IMR-90 (cell line): ENCODE measurements at regions not wholly inside any gene's neighbourhood (a gene's known extent, or its start where the extent isn't known, plus 50 kb on each side); places are given as distances from the start of the nearest gene placed in this dataset.

ENCODE experiments used
- ATAC-seq: fragments of 200-7000 bp; cut with Tn5 transposase; 2 replicates; pipeline ENCODE4 v1.9.1; 2020; ENCODE audit warnings: low read depth, mild to moderate bottlenecking, moderate library complexity
- BruUV-seq: library from RNA; stranded (reverse); fragments of 400-500 nt; replicated peaks from 2 replicates; lab custom pipeline; 2021; lab: Mats Ljungman, UMichigan
- CTCF ChIA-PET: fragments of 300-600 bp; formaldehyde crosslinking; extraction: SDS; loops from one replicate; lab custom pipeline; 2021; ENCODE audit warnings: antibody characterized with exemption; lab: Yijun Ruan, JAX
- POLR2A ChIA-PET: fragments of 300-600 bp; sonication (Branson Sonifier 250); formaldehyde crosslinking; loops from one replicate; lab custom pipeline; 2022; ENCODE audit warnings: antibody characterized with exemption; ENCODE audit not compliant: unreplicated experiment; lab: Charles Lee
- DNase-seq: peaks from one replicate; pipeline ENCODE4 v3.0.0; 2013
- H2AFZ ChIP-seq: replicated peaks from 2 replicates; pipeline ENCODE3; 2013; ENCODE audit warnings: low read length, mild to moderate bottlenecking; ENCODE audit not compliant: poor library complexity
- H2AK5ac ChIP-seq: 2 replicates; pipeline ENCODE4 v1.6.1; 2013; ENCODE audit warnings: low read depth, low read length, inconsistent platforms
- H2AK9ac ChIP-seq: replicated peaks from 2 replicates; pipeline ENCODE3; 2013; ENCODE audit warnings: mild to moderate bottlenecking, low read depth, low read length, moderate library complexity; ENCODE audit not compliant: poor library complexity
- H2BK120ac ChIP-seq: 2 replicates; pipeline ENCODE4 v1.6.1; 2013; ENCODE audit warnings: low read depth, low read length, inconsistent platforms
- H2BK15ac ChIP-seq: 3 replicates; pipeline ENCODE4 v1.6.1; 2013; ENCODE audit warnings: low read depth, low read length, inconsistent platforms
- H2BK20ac ChIP-seq: 2 replicates; pipeline ENCODE4 v1.6.1; 2013; ENCODE audit warnings: low read depth, mild to moderate bottlenecking, inconsistent platforms, low read length, moderate library complexity
- H2BK5ac ChIP-seq: 2 replicates; pipeline ENCODE4 v1.6.1; 2013; ENCODE audit warnings: mild to moderate bottlenecking, low read depth, low read length, inconsistent platforms; ENCODE audit not compliant: poor library complexity, severe bottlenecking
- H3K14ac ChIP-seq: replicated peaks from 2 replicates; pipeline ENCODE4 v1.6.1; 2013; ENCODE audit warnings: low read depth, low read length, inconsistent platforms
- H3K18ac ChIP-seq: 2 replicates; pipeline ENCODE4 v1.6.1; 2013; ENCODE audit warnings: low read depth, low read length, control low read depth
- H3K23ac ChIP-seq: 2 replicates; pipeline ENCODE4 v1.6.1; 2013; ENCODE audit warnings: low read depth, low read length, inconsistent platforms
- H3K27ac ChIP-seq: 2 replicates; pipeline ENCODE4 v1.5.1; 2013; ENCODE audit warnings: mild to moderate bottlenecking, control low read depth, low read length; ENCODE audit not compliant: insufficient read depth
- H3K27me3 ChIP-seq: 2 replicates; pipeline ENCODE4 v1.6.1; 2013; ENCODE audit warnings: low read length; ENCODE audit not compliant: control insufficient read depth, insufficient read depth
- H3K36me3 ChIP-seq: 2 replicates; pipeline ENCODE4 v1.6.1; 2013; ENCODE audit warnings: low read length, mixed read lengths; ENCODE audit not compliant: control insufficient read depth, insufficient read depth
- H3K4ac ChIP-seq: 2 replicates; pipeline ENCODE4 v1.6.1; 2013; ENCODE audit warnings: low read depth, low read length, inconsistent platforms
- H3K4me1 ChIP-seq: 2 replicates; pipeline ENCODE4 v1.6.1; 2013; ENCODE audit warnings: low read length, mixed read lengths; ENCODE audit not compliant: control insufficient read depth, insufficient read depth
- H3K4me2 ChIP-seq: 2 replicates; pipeline ENCODE4 v1.6.1; 2013; ENCODE audit warnings: low read depth, mild to moderate bottlenecking, control low read depth, low read length, moderate library complexity
- H3K4me3 ChIP-seq: 2 replicates; pipeline ENCODE4 v1.5.1; 2013; ENCODE audit warnings: low read depth, mild to moderate bottlenecking, control low read depth, low read length, moderate library complexity; ENCODE audit not compliant: insufficient read depth
- H3K56ac ChIP-seq: 2 replicates; pipeline ENCODE4 v1.6.1; 2013; ENCODE audit warnings: low read length, inconsistent platforms; ENCODE audit not compliant: insufficient read depth; ENCODE audit errors: extremely low read depth
- H3K79me1 ChIP-seq, 2 experiments: 2 replicates each; pipeline ENCODE4 v1.6.1; 2013; ENCODE audit warnings: low read length in 2 of 2, inconsistent platforms in 1 of 2, low read depth in 1 of 2
- H3K9ac ChIP-seq: 2 replicates; pipeline ENCODE4 v1.6.1; 2013; ENCODE audit warnings: low read depth, low read length, control low read depth
- H3K9me1 ChIP-seq: 2 replicates; pipeline ENCODE4 v1.6.1; 2013; ENCODE audit warnings: low read length, inconsistent platforms; ENCODE audit not compliant: insufficient read depth
- H3K9me3 ChIP-seq: 2 replicates; pipeline ENCODE4 v1.6.1; 2013; ENCODE audit warnings: low read length; ENCODE audit not compliant: control insufficient read depth, insufficient read depth
- H4K20me1 ChIP-seq: 2 replicates; pipeline ENCODE4 v1.6.1; 2013; ENCODE audit warnings: low read length, inconsistent platforms; ENCODE audit not compliant: insufficient read depth
- H4K5ac ChIP-seq: 2 replicates; pipeline ENCODE4 v1.6.1; 2013; ENCODE audit warnings: mild to moderate bottlenecking, low read depth, low read length, control low read depth
- H4K8ac ChIP-seq, 2 experiments: 2 replicates each; pipeline ENCODE4 v1.6.1; 2013; ENCODE audit warnings: low read depth in 2 of 2, low read length in 2 of 2, control low read depth in 1 of 2, inconsistent platforms in 1 of 2
- H4K91ac ChIP-seq: 2 replicates; pipeline ENCODE4 v1.6.1; 2013; ENCODE audit warnings: low read depth, low read length, inconsistent platforms; ENCODE audit not compliant: insufficient read depth
- BHLHE40 ChIP-seq: fragments of 150-350 bp; IDR thresholded peaks from 2 replicates; pipeline ENCODE4 v1.6.1; 2016; ENCODE audit warnings: mild to moderate bottlenecking, low read depth, low read length
- CEBPB ChIP-seq: IDR thresholded peaks from 2 replicates; pipeline ENCODE4 v1.6.1; 2012; ENCODE audit warnings: low read depth, low read length, improper control_type of control experiment
- CHD1 ChIP-seq: IDR thresholded peaks from 2 replicates; pipeline ENCODE4 v1.6.1; 2012; ENCODE audit warnings: low read depth, low read length, improper control_type of control experiment
- CTCF ChIP-seq: conservative IDR thresholded peaks from 2 replicates; pipeline ENCODE4 v1.5.1; 2012; ENCODE audit warnings: mild to moderate bottlenecking, low read depth, low read length, improper control_type of control experiment
- MAFK ChIP-seq: IDR thresholded peaks from 2 replicates; pipeline ENCODE4 v1.6.1; 2012; ENCODE audit warnings: low read depth, low read length, improper control_type of control experiment
- MAZ ChIP-seq: IDR thresholded peaks from 2 replicates; pipeline ENCODE4 v1.6.1; 2012; ENCODE audit warnings: low read depth, mild to moderate bottlenecking, low read length, improper control_type of control experiment, moderate library complexity, borderline replicate concordance
- MXI1 ChIP-seq: IDR thresholded peaks from 2 replicates; pipeline ENCODE4 v1.6.1; 2012; ENCODE audit warnings: low read depth, mild to moderate bottlenecking, low read length, moderate library complexity, borderline replicate concordance
- POLR2A ChIP-seq: IDR thresholded peaks from 2 replicates; pipeline ENCODE4 v1.6.1; 2012; ENCODE audit warnings: mild to moderate bottlenecking, low read depth, low read length
- RAD21 ChIP-seq: IDR thresholded peaks from 2 replicates; pipeline ENCODE4 v1.6.1; 2012; ENCODE audit warnings: low read length, improper control_type of control experiment
- RFX5 ChIP-seq: IDR thresholded peaks from 2 replicates; pipeline ENCODE4 v1.8.0; 2012; ENCODE audit warnings: low read depth, mild to moderate bottlenecking, low read length, moderate library complexity
- USF2 ChIP-seq: fragments of 150-350 bp; IDR thresholded peaks from 2 replicates; pipeline ENCODE4 v1.6.1; 2017; ENCODE audit warnings: mild to moderate bottlenecking, antibody characterized with exemption, low read length, low read depth
- WGBS, 2 experiments: methylation state at CpG; one replicate each; pipeline versions ENCODE4 v1.1.5 to v1.1.7; 2013; ENCODE audit warnings: missing lambda C conversion rate in 2 of 2; ENCODE audit not compliant: insufficient read length in 1 of 2; ENCODE audit errors: extremely low coverage in 2 of 2; 5-methylcytosine and 5-hydroxymethylcytosine counted together
- dilution Hi-C: fragments of 300-500 bp; cut with HindIII; formaldehyde crosslinking; loops from one replicate; pipeline ENCODE4 v1.14.3; 2018; ENCODE audit warnings: low sequenced_read_pairs; ENCODE audit not compliant: unreplicated experiment
- in situ Hi-C: fragments of 300-500 bp; cut with MboI; formaldehyde crosslinking; loops from 3 replicates; pipeline ENCODE4 v1.14.3; 2019; ENCODE audit warnings: low sequenced_read_pairs, inconsistent platforms, mixed read lengths
- intact Hi-C: fragments of 100-400 bp; cut with micrococcal nuclease; formaldehyde crosslinking; loops from 2 replicates; pipeline ENCODE4 v1.10.0; 2022

GRCh38 chr5:180436936-180437335 is 57.2 kb upstream of the CNOT6 start:
- ChIA-PET CTCF (no interaction called here), POLR2A (no interaction called here)
- H4K5ac ChIP-seq: no peak overlapping the region
- no peak overlapping the region for H3K4ac ChIP-seq
- H3K4me2 ChIP-seq: no peak overlapping the region
- H3K27me3 ChIP-seq: no peaks in the 10 kb centered on the region
- H2AK9ac ChIP-seq: no peak overlapping the region
- no peak overlapping the region for H3K4me3 ChIP-seq
- 57% methylated on average over 2 of the region's 6 CpGs; no CpG with 5 or more reads in 1 of the 2 experiments for WGBS, 2 experiments
- H3K18ac ChIP-seq: no peak overlapping the region
- in situ Hi-C loops: no loop called here
- no peak overlapping the region for H3K23ac ChIP-seq
- H3K79me1 ChIP-seq: no peaks in the 10 kb centered on the region
- peaks cover 15% of the 10 kb centered on the region for H3K9me3 ChIP-seq
- no peak for TF ChIP-seq POLR2A
- no peak for TF ChIP-seq RFX5
- TF ChIP-seq MAFK: no peak
- no peak for TF ChIP-seq USF2
- TF ChIP-seq BHLHE40: no peak
- TF ChIP-seq RAD21: no peak
- no peak for TF ChIP-seq CTCF
- TF ChIP-seq MAZ: no peak
- TF ChIP-seq CHD1: no peak
- no peak for TF ChIP-seq MXI1
- no peak for TF ChIP-seq CEBPB
- H4K8ac ChIP-seq: no peak overlapping the region
- H4K91ac ChIP-seq: no peak overlapping the region
- no TSS peak for BruUV-seq
- no peak overlapping the region for H3K14ac ChIP-seq
- intact Hi-C loops: no loop called here
- no peaks in the 10 kb centered on the region for H3K4me1 ChIP-seq
- no peak overlapping the region for H3K56ac ChIP-seq
- H3K9me1 ChIP-seq: no peaks in the 10 kb centered on the region
- H3K27ac ChIP-seq: no peak overlapping the region
- no peak overlapping the region for H2AK5ac ChIP-seq
- no peak overlapping the region for H3K9ac ChIP-seq
- H2BK20ac ChIP-seq: no peak overlapping the region
- no peak overlapping the region for H2BK120ac ChIP-seq
- ATAC-seq (no peak), DNase-seq (no peak)
- no peaks in the 10 kb centered on the region for H3K36me3 ChIP-seq
- no peak overlapping the region for H2AFZ ChIP-seq
- dilution Hi-C loops: no loop called here
- H2BK15ac ChIP-seq: no peak overlapping the region
- no peaks in the 10 kb centered on the region for H4K20me1 ChIP-seq
- no peak overlapping the region for H2BK5ac ChIP-seq
